Suprapubic skin (tissue), 3 donors: ENCODE measurements at regions not wholly inside any gene's neighbourhood (a gene's known extent, or its start where the extent isn't known, plus 50 kb on each side); places are given as distances from the start of the nearest gene placed in this dataset.

Source experiments
- EP300 ChIP-seq: sonication (generic); formaldehyde crosslinking; IDR thresholded peaks from one replicate; pipeline ENCODE4 v1.6.1; 2017; ENCODE audit warnings: antibody characterized with exemption
- TF ChIP-seq, protein P1 (sequence below), 2 donors: fragments of 200-600 bp in 1 of 2; fragments of 450-650 bp in 1 of 2; sonication (generic) in 1 of 2; IDR thresholded peaks; one replicate each; pipeline ENCODE4 v1.5.1; 2016 to 2019; ENCODE audit warnings: antibody characterized with exemption in 2 of 2, mild to moderate bottlenecking in 1 of 2, moderate library complexity in 1 of 2

DNA sequence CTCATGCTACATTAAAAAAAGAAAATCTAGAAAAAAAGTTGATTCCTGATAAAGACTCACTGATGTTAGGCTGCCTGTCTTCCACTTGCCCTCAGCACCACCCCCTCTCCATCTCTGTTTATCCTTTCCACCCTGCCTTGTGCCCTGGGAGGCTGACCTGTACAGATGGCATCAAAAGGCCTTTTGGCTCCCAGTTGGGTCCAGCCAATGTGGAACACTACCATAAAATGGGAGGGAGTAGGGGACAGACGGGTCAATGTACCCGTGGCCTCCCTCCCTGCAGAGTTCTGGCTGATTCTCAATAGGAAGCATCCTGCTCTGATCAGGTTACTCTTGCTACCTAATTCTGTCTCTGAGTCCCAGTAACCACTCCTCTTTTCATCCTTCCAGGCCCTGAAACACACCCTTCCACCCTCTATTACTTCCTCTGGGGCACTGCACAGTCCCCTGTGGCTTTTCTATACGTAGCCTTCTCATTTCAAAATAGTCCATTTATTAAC is 300.0 kb downstream of the HHIPL2 start:
- TF ChIP-seq, protein P1, sequence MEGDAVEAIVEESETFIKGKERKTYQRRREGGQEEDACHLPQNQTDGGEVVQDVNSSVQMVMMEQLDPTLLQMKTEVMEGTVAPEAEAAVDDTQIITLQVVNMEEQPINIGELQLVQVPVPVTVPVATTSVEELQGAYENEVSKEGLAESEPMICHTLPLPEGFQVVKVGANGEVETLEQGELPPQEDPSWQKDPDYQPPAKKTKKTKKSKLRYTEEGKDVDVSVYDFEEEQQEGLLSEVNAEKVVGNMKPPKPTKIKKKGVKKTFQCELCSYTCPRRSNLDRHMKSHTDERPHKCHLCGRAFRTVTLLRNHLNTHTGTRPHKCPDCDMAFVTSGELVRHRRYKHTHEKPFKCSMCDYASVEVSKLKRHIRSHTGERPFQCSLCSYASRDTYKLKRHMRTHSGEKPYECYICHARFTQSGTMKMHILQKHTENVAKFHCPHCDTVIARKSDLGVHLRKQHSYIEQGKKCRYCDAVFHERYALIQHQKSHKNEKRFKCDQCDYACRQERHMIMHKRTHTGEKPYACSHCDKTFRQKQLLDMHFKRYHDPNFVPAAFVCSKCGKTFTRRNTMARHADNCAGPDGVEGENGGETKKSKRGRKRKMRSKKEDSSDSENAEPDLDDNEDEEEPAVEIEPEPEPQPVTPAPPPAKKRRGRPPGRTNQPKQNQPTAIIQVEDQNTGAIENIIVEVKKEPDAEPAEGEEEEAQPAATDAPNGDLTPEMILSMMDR (IDR thresholded peaks at IDR 0.05), result no peak
- no peak for TF ChIP-seq EP300
